ENCODE measurements at regions not wholly inside any gene's neighbourhood (a gene's known extent, or its start where the extent isn't known, plus 50 kb on each side); places are given as distances from the start of the nearest gene placed in this dataset.

DNA sequence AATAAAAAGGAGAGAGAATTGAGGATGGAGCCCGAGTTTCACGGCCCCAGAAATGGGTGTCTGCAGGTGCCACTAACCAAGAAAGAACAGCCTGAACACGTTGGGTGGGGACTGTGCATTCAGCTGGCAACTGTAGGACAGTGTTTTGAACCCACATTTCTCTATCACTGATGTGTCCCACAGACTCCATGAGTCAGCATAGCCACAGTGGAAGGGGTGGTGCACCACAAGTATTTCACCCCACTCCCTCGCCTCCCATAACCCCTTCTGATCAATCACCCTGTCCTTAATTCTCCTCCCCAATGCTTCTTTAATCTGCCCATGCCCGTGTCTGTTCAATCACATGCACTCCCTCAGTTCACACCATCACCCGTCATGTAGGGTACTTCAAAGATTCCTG, 291.5 kb downstream of the ZNF516 start:
- in situ Hi-C loops (cut with MboI; ENCODE audit: low sequenced_read_pairs): no loop called here

DNA sequence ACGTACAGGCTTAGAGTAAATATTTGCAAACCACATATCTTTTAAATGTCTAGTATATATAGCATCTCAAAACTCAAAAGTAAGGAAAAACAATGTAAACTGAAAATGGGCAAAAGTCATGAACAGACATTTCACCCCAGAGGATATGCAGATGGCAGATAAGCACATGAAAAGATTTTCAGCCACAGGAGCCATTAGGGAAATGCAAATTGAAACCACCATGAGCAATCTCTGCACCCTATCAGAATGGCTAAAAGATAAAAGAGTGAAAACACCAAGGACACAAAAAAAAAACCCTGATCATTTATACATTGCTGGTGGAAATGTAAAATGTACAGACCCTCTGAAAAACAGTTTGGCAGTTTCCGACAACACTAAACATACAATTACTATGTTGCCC, 292.7 kb downstream of the ZNF516 start:
- in situ Hi-C loops (cut with MboI; ENCODE audit: low sequenced_read_pairs): no loop called here

DNA sequence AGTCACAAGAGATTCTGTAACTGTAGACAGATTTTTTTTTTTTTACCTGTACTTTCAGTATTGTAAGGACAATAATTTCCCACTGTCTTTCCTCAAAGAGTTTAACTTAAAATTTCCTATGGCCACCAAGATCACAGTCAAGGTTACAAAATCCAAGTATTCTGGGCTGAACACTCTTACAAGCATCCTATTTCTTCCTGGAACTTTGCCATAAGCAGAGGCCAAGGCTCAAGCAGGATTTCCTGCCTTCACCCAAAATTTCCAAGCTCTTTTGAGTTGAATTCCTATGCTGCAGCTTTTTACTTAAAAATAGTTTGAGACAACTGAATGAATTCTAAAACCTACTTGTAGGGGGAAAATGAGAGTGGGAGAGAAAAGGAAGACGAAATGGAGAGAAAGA, 299.4 kb downstream of the ZNF516 start:
- in situ Hi-C loops (cut with MboI; ENCODE audit: low sequenced_read_pairs): no loop called here

DNA sequence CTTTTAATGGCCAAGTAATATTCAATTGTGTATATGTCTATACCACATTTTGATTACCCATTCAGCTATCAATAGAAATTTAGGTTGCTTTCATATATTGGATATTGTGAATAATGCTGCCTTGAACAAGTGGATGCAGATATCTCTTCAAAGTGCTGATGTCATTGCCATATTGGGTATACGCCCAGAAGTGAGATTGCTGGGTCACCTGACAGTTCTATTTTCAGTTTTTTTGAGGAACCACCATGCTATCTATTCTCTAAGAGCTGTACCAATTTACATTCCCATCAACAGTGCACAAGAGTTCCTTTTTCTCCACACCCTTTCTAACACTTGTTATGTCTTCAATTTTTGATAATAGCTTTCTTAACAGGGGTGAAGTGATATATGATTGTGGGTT, 306.9 kb downstream of the ZNF516 start:
- in situ Hi-C loops (cut with MboI; ENCODE audit: low sequenced_read_pairs): no loop called here

DNA sequence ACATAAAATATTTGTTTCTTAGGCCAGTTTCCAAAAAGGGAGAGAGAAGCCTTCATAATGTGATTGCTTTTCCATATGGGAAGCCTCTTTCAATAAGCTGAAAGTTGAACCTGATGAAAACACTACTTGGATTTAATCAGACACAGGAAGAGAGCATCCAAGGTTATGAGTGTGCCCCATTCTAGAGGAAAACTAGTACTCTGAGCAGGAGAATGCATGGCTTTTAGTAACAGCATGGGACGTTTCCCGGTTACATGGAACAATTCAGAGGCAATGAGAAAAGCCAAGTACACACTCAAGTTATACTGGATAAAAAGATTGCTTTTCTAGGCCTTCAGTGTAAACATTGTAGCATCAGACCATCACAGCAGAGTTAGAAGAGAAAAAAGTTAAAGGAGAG, 315.8 kb downstream of the ZNF516 start:
- in situ Hi-C loops (cut with MboI; ENCODE audit: low sequenced_read_pairs): no loop called here

DNA sequence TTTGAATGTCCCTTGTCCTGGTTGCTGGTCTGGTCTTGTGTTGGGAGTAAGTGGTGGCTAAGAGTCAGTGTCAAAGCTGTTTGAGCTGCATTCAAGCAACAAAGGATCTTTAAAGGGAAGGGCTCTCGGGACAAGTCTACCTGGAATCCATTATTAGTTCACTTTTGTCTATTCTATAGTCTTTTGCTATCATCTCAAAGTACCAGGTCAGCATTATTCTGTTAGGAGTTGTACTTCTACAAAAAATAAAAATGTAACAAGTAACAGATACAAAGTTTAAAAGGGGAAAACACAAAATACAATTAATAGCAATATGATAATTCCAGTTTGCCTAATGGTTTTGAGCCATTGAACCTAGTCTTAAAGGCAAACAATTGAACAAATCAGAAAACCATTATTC, 317.9 kb downstream of the ZNF516 start:
- in situ Hi-C loops (cut with MboI; ENCODE audit: low sequenced_read_pairs): no loop called here

DNA sequence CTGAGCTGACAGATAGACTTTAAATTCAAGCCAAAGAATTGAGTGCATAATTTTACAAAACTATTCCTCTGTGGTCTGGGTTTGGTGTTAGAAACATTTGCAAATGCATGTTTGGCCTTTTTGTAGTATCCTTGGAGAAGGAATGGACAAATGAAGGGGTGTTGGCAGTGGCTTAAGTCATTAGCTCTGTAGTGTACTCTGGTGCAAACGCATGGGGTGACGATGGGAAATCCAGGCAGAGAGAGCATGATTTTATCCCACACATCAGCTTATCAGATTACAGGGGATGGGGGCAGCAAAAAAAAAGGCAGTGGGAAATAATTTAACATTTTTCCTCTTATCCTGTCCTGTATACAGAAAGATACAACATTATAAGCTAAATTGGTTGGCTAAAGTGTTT, 320.6 kb downstream of the ZNF516 start:
- in situ Hi-C loops (cut with MboI; ENCODE audit: low sequenced_read_pairs): no loop called here

DNA sequence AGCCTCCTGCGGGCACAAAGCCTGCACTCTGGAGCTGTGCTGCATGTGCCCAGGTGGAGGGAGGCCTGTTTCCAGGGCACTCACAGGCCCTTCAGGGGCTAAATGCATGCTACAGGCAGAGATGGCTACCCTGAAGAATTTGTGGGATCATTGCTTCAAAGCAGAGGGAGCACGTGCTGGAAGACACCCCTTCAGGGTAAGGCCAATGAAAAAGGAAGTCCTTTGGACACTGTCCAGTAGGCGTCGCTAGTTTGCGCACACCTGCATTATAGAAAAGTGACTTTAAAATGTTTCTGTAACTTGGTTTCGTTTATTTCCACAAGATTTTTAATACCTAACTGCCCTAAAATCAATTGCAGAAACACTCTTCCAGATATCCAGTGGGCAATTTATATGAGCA, 325.3 kb downstream of the ZNF516 start:
- in situ Hi-C loops (cut with MboI; ENCODE audit: low sequenced_read_pairs): no loop called here

DNA sequence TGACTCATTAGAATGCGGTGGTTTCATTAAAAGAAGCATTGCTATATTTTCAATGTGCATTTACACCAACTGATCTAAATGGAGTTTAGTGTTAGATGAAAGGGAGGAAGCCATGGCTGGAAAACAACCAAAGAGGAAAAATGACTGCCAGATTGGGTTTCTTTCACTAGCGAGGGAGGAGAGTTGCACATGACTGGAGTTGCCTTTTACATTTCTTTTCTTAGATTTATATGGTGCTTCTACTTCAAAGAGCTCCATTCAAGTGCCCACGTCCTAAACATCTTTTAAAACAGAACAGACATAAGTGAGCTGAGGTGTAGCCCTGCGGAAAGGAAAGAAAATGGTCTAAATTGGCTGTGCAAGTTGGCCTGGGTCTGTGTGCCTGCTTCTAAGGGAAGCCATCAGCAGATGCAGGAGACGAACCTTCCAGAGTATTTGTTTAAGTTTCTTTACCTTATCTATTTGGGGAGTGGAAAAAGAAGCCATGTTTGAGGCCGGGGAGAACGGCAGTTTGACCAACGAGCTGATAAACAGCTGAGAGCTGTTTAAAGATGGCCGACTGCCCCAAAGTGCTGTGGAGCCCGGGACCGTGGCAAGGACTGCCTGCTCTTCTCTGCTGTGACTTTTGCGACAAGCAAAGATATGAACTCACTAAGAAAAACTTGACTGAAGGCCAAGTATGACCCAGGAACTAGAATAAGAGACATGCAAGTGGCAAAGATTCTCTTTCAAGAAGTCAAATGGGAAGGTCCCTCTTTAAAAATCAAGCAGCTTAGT, 327.0 kb downstream of the ZNF516 start:
- in situ Hi-C loops (cut with MboI; ENCODE audit: low sequenced_read_pairs): no loop called here

DNA sequence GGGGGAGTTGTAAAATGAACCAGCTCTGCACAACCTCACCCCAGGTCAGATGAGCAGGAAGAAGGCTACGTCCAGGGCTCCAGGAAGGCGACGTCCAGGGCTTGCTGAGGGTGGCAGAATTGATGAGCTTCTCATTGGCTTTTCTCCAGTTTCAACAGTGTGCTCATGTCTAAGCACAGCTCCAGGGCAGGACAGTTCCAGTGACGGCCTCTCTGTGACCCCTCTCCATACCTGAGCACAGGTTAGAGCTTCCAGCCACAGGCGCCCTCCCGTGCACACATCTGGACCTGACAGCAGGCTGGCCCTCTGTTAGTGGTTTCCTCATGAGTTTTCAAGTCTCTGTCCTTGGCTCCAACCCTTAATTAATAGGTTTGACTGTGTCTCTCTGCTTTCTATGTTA, 327.6 kb downstream of the ZNF516 start:
- in situ Hi-C loops (cut with MboI; ENCODE audit: low sequenced_read_pairs): no loop called here

DNA sequence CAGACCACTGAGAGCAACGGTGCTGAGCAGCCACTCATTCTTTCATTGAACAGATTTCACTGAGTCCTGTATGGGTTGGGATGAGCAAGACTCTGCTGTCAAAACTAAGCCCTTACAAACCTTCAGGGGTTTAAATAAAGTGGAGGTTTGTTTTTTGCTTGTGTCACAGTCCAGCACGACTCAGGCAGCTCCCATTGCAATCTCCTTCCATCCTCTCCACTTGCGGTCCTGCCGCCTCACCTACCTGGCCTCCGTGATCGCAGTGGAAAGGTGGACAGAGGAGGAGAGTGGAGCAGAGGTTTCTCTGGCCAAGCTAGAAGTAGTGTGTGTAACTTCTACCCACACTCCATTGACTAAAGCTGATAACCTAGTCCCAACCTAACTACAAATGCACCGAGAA, 332.2 kb downstream of the ZNF516 start:
- in situ Hi-C loops (cut with MboI; ENCODE audit: low sequenced_read_pairs): no loop called here

DNA sequence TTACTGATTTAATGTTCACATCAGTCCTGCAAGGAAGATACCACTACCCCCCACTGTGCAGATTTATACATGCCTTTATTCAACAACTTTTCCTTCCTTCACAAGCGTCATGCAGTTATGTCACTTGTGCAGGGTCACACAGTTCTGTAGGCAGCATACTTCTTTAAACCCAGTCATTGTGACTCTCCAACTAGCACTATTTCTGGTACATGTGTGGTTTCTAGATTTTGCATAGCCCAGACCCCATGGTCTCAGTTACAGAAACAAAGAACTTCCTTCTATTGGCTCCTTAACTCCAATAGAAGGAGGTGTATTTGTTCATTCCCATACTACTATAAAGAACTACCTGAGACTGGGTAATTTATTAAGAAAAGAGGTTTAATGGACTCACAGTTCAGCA, 333.1 kb downstream of the ZNF516 start:
- in situ Hi-C loops (cut with MboI; ENCODE audit: low sequenced_read_pairs): no loop called here

DNA sequence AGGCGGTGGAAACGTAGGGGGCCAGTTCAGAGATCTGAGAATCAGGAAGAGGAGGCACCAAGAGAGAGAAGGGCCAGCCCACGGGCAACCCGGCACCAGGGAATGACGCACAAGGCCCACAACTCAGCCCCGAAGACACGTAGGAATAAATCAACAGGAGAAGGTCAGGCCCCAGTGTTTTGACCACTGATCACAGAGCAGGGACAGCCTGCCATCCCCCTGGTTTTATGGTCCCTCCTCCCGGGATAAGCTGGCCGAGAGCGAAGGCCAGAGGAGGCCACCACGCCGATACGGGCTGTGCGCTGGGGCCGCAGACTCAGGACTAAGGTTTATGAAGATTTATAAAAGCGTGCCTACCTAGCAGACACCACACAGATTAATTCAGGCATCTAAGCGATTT, 341.4 kb downstream of the ZNF516 start:
- in situ Hi-C loops (cut with MboI; ENCODE audit: low sequenced_read_pairs): no loop called here

DNA sequence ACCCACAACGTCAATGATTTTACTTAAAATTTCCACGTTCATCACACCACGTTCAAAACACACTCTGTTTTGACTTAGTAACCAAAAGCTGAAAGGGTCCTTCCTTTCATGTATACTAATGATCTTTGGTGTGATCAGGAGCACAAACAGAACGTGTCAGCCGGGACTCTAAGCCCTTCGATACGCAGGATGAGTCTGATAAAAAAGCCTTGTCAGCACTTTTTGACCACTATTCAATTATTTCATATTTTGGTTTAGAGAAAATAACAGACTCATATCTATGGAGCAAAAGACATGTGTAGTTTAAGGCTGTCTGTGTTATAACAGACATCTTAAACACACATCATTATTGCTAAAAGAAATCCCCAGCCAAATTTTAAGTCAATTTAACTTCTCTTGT, 345.3 kb downstream of the ZNF516 start:
- in situ Hi-C loops (cut with MboI; ENCODE audit: low sequenced_read_pairs): no loop called here

DNA sequence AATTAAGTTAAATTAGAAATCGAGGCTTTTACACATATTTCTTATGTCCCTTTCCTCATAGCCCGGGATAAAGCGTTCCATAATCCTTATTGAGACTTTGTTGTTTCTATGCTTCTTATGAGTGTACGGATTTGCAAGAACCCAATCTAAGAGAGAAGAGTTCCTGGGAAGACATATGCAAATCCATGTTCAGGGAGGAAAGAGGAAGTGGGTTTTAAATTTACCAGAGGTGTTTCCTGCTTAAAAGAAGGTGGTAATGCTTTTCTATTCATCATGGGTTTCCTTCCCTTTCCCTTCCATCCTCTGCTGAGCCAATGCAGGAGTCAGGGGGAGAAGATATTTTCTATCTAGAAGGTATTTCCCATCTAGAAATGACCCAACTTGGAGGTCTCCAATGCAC, 345.8 kb downstream of the ZNF516 start:
- in situ Hi-C loops (cut with MboI; ENCODE audit: low sequenced_read_pairs): no loop called here

DNA sequence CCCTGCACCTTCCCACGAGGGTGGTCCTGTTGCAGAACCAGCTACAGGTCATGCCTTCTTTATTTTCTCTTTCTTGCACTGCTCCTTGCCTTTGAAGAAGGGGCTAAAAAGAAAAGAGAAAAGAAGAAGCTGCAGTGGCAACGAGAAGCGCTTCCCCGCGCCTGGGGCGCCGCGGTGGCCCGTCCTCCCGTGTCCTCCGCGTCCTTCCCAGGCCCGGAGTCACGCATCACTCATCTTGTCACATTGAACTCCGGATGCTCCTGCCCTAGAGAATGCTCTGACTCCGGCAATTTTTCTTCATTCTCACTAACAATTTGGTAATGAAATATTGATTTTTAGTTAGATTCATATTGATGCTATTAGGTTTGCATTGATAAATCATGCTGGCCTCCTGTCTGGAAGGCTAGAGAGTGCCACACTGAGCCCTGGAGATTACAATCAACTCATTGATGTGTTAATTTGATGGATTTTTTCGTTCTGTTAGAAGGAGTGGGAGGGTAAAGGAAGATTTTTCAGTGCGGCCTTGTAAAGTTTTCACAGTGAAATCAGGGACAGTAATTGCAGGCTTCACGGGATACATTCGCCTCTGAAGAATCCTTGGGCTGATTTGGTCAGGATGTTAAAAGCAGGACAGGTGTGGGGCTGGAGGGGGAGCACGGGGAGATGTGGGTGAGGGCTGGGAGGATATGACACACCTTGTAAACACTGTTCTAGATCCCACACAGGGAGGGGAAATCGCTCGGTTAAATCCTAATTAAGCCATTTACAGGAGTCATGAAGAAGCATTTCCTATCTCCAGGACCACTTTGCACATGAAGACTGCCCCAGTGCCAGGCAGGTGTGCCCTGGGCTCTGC, 349.3 kb downstream of the ZNF516 start:
- in situ Hi-C loops (cut with MboI; ENCODE audit: low sequenced_read_pairs): no loop called here

DNA sequence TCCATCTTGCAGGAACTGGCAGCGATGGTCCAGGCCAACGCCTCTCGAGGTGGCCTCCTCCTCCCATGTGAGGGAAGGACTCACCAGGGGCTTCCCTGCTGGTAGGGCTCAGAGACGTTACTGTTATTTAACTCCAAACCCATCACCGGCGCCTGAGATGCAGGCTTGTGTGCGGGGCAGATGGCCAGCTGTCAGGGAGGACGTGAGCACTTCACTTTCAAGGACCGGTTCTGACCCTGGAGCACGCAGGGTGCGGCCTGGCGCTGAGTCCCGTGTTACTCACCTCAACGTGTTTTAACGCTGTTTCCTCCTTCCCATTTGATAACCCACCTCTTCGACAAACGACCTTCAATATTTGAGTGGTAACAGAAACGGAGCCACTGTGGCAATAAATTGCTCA, 350.2 kb downstream of the ZNF516 start:
- in situ Hi-C loops (cut with MboI; ENCODE audit: low sequenced_read_pairs): no loop called here

DNA sequence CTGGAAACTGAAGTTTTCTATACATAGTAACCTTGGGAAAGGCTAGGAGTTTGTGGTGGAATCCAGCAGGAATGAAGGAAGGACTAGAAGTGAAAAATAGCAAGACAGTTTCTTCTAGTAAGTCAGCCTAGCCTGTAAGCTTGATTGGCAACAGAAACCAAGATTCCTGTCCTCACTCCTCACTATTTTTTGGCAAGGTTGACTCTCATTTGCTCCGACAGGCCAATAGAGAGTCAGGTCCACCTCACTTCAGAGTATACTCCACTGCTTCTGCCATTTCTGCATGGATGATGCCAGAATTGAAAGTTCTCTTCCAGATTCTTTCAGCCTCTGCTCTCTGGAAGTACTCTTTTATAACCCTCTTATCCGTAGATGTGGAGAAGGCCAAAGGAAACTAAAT, 352.4 kb downstream of the ZNF516 start:
- in situ Hi-C loops (cut with MboI; ENCODE audit: low sequenced_read_pairs): no loop called here

DNA sequence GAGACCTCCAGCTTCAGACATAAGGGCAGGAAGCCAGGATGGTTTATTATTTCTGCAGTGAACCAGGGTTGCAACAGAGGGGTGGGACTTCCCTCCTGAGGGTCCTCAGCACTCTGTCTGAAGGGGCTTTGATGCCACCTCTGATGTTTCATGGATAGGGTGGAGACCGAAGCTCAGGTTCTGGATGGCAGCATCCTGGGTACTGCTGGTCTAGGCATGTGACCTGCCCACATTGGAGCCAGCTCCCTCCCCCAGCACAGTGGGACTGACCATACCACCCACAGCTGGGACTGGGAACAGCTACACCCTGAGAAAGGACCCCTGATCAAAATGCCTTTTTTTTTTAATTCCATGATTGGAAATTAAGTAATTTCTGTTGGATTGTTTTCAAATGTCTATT, 355.2 kb downstream of the ZNF516 start:
- in situ Hi-C loops (cut with MboI; ENCODE audit: low sequenced_read_pairs): no loop called here

DNA sequence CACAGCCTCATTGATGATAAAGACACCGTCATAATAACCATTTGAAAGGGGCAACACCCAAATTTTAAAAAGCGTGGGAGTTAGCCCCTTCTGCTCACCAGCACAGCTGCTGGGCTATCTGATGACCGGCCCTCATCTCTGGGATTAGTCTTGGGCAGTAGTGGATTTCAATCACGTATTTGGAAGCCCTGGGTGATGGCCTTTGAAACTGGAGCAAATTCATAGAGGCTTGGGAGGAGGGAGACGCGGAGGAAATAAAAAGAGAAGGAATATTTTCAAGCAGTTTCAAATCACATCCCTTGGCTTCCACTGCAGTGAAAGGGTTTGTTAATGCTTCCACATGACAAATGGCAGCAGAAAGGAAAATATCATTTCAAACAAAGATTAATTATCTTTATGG, 357.8 kb downstream of the ZNF516 start:
- in situ Hi-C loops (cut with MboI; ENCODE audit: low sequenced_read_pairs): no loop called here

DNA sequence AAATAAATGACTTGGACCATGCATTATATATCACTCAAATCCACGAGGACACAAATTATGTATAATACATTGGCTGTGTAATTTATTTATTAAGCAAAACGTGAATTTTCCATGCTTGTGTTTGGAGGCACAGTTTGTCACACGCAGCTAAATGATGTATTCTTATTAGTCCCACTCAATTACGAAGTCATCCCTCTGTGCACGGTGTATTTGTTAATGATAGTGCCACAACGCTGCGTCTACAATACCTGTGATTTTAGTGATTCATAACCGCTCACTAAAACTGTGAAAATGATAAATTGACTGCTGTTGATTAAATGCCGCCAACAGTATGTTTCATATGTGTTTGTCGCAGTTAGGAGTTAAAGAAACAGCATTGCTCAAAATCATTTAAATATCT, 358.3 kb downstream of the ZNF516 start:
- in situ Hi-C loops (cut with MboI; ENCODE audit: low sequenced_read_pairs): no loop called here

DNA sequence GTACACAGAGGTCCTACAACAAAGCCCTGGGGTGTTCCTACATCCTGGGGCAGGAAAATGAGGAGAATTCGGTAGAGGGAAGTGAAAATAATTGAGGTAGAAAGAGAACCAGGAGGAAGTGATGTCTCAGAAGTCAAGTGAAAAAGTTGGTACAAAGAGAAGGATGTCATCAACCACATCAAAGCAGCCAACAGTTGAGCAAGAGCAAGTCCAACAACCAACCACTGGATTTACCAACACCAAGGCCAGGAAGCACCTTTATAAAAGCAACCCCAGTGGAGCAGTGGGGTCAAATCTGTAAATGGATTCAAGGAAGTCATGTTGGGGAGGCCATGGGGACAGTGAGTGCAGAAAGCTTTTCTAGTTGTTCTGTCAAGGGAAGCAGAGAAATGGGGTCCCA, 360.4 kb downstream of the ZNF516 start:
- in situ Hi-C loops (cut with MboI; ENCODE audit: low sequenced_read_pairs): no loop called here

All from HL-60/S4 (cell line).